NCI-H2107 (cell line): ENCODE measurements at regions not wholly inside any gene's neighbourhood (a gene's known extent, or its start where the extent isn't known, plus 50 kb on each side); places are given as distances from the start of the nearest gene placed in this dataset.

ENCODE experiments used
- DNase-seq: peaks from one replicate; lab custom pipeline; 2025; lab: John Stamatoyannopoulos, UW

- no peak for DNase-seq
Observed at GRCh38 chr18:6465281-6465680, 50.6 kb upstream of the L3MBTL4 start.

GRCh38 chr18:6476190-6476589 is 61.5 kb upstream of the L3MBTL4 start:
- no peak for DNase-seq

GRCh38 chr18:6476880-6477279 is 62.2 kb upstream of the L3MBTL4 start:
- DNase-seq: no peak

GRCh38 chr18:6478121-6478520 is 63.4 kb upstream of the L3MBTL4 start:
- no peak for DNase-seq

GRCh38 chr18:6479699-6480098 is 65.0 kb upstream of the L3MBTL4 start:
- no peak for DNase-seq

GRCh38 chr18:6482198-6482977 is 67.7 kb upstream of the L3MBTL4 start:
- DNase-seq: peak; percentile 44

- no peak for DNase-seq
Observed at GRCh38 chr18:6484659-6485058, 69.9 kb upstream of the L3MBTL4 start.

- DNase-seq: no peak
Observed at GRCh38 chr18:6486313-6486712, 71.6 kb upstream of the L3MBTL4 start.

- DNase-seq: no peak
Observed at GRCh38 chr18:6486764-6487426, 72.2 kb upstream of the L3MBTL4 start.

GRCh38 chr18:6487968-6488367 is 73.3 kb upstream of the L3MBTL4 start:
- DNase-seq: no peak

- no peak for DNase-seq
Observed at GRCh38 chr18:6488956-6489355, 74.2 kb upstream of the L3MBTL4 start.

- no peak for DNase-seq
Observed at GRCh38 chr18:6489977-6490376, 75.3 kb upstream of the L3MBTL4 start.

GRCh38 chr18:6493194-6493593 is 78.5 kb upstream of the L3MBTL4 start:
- DNase-seq: no peak

- no peak for DNase-seq
Observed at GRCh38 chr18:6495536-6495935, 80.8 kb upstream of the L3MBTL4 start.

- DNase-seq: no peak
Observed at GRCh38 chr18:6497543-6497942, 82.8 kb upstream of the L3MBTL4 start.

- no peak for DNase-seq
Observed at GRCh38 chr18:6498289-6498856, 83.7 kb upstream of the L3MBTL4 start.

- DNase-seq: no peak
Observed at GRCh38 chr18:6504605-6505497, 90.1 kb upstream of the L3MBTL4 start.

- DNase-seq: no peak
Observed at GRCh38 chr18:6505498-6505875, 90.8 kb upstream of the L3MBTL4 start.

- no peak for DNase-seq
Observed at GRCh38 chr18:6509417-6509816, 94.7 kb upstream of the L3MBTL4 start.

- no peak for DNase-seq
Observed at GRCh38 chr18:6509832-6510231, 95.1 kb upstream of the L3MBTL4 start.

GRCh38 chr18:6520901-6521300 is 106.2 kb upstream of the L3MBTL4 start:
- no peak for DNase-seq

- no peak for DNase-seq
Observed at GRCh38 chr18:6521803-6522418, 107.2 kb upstream of the L3MBTL4 start.
